ENCODE measurements at regions not wholly inside any gene's neighbourhood (a gene's known extent, or its start where the extent isn't known, plus 50 kb on each side); places are given as distances from the start of the nearest gene placed in this dataset.

- H3K4me1 ChIP-seq (ENCODE audit: low read length) = no peaks in the 10 kb centered on the region
- peaks cover under 1% of the 10 kb centered on the region; the same call in 1 of the 2 replicates for H3K79me2 ChIP-seq (ENCODE audit: low read length)
- peaks cover 37% of the 10 kb centered on the region for H3K36me3 ChIP-seq (replicated peaks; ENCODE audit: low read depth, low read length)
Observed at GRCh38 chr12:124420996-124421674, 126.2 kb downstream of the RFLNA start.

GRCh38 chr12:124420041-124420995 is 125.4 kb downstream of the RFLNA start:
- Histone ChIP-seq H4K20me1 (ENCODE audit: insufficient read depth, low read length) (peaks cover 13% of the 10 kb centered on the region), H3K36me3 (replicated peaks; ENCODE audit: low read depth, low read length) (peaks cover 30% of the 10 kb centered on the region), H3K27me3 (ENCODE audit: low read depth, low read length) (no peaks in the 10 kb centered on the region), H3K79me2 (ENCODE audit: low read length) (peaks cover 3% of the 10 kb centered on the region; the same call in 1 of the 2 replicates), H3K4me2 (ENCODE audit: low read length) (no peak overlapping the region), H3K4me1 (ENCODE audit: low read length) (no peaks in the 10 kb centered on the region), H3K4me3 (ENCODE audit: low read length) (no peak overlapping the region), H3K9me3 (ENCODE audit: insufficient read depth, low read length) (no peaks in the 10 kb centered on the region), H3K27ac (ENCODE audit: low read length) (no peak overlapping the region), H3K9ac (ENCODE audit: low read length) (no peak overlapping the region), H2AFZ (ENCODE audit: low read depth, low read length) (no peak overlapping the region)
- TF ChIP-seq, protein P1, sequence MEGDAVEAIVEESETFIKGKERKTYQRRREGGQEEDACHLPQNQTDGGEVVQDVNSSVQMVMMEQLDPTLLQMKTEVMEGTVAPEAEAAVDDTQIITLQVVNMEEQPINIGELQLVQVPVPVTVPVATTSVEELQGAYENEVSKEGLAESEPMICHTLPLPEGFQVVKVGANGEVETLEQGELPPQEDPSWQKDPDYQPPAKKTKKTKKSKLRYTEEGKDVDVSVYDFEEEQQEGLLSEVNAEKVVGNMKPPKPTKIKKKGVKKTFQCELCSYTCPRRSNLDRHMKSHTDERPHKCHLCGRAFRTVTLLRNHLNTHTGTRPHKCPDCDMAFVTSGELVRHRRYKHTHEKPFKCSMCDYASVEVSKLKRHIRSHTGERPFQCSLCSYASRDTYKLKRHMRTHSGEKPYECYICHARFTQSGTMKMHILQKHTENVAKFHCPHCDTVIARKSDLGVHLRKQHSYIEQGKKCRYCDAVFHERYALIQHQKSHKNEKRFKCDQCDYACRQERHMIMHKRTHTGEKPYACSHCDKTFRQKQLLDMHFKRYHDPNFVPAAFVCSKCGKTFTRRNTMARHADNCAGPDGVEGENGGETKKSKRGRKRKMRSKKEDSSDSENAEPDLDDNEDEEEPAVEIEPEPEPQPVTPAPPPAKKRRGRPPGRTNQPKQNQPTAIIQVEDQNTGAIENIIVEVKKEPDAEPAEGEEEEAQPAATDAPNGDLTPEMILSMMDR (IDR thresholded peaks at IDR 0.05; ENCODE audit: low read depth, low read length) = no peak
- TF ChIP-seq EZH2phosphoT487 (IDR thresholded peaks at IDR 0.05; ENCODE audit: low read depth) = no peak

More at GRCh38 chr12:124420996-124421674, 126.2 kb downstream of the RFLNA start:
- H2AFZ ChIP-seq (ENCODE audit: low read depth, low read length) = no peak overlapping the region
- no peak overlapping the region for H3K9ac ChIP-seq (ENCODE audit: low read length)
- no peak overlapping the region for H3K4me3 ChIP-seq (ENCODE audit: low read length)
- no peak for TF ChIP-seq EZH2phosphoT487 (IDR thresholded peaks at IDR 0.05; ENCODE audit: low read depth)
- TF ChIP-seq, protein P1 (IDR thresholded peaks at IDR 0.05; ENCODE audit: low read depth, low read length) = no peak
- no peak overlapping the region for H3K27ac ChIP-seq (ENCODE audit: low read length)
- H3K27me3 ChIP-seq (ENCODE audit: low read depth, low read length) = no peaks in the 10 kb centered on the region
- H4K20me1 ChIP-seq (ENCODE audit: insufficient read depth, low read length) = peaks cover 7% of the 10 kb centered on the region; the same call in 1 of the 2 replicates
- H3K9me3 ChIP-seq (ENCODE audit: insufficient read depth, low read length) = no peaks in the 10 kb centered on the region
- no peak overlapping the region for H3K4me2 ChIP-seq (ENCODE audit: low read length)

GRCh38 chr12:124419292-124420040 is 124.6 kb downstream of the RFLNA start:
- H4K20me1 ChIP-seq (ENCODE audit: insufficient read depth, low read length) = peaks cover 18% of the 10 kb centered on the region
- H3K36me3 ChIP-seq (replicated peaks; ENCODE audit: low read depth, low read length) = peaks cover 29% of the 10 kb centered on the region
- peaks cover 6% of the 10 kb centered on the region; the same call in 1 of the 2 replicates for H3K79me2 ChIP-seq (ENCODE audit: low read length)
- TF ChIP-seq, protein P1 (IDR thresholded peaks at IDR 0.05; ENCODE audit: low read depth, low read length) = no peak
- TF ChIP-seq EZH2phosphoT487 (IDR thresholded peaks at IDR 0.05; ENCODE audit: low read depth) = no peak
- no peaks in the 10 kb centered on the region for H3K9me3 ChIP-seq (ENCODE audit: insufficient read depth, low read length)
- H3K4me3 ChIP-seq (ENCODE audit: low read length) = no peak overlapping the region
- no peak overlapping the region for H3K4me2 ChIP-seq (ENCODE audit: low read length)
- no peak overlapping the region for H3K9ac ChIP-seq (ENCODE audit: low read length)
- H3K27ac ChIP-seq (ENCODE audit: low read length) = no peak overlapping the region
- H3K4me1 ChIP-seq (ENCODE audit: low read length) = no peaks in the 10 kb centered on the region
- no peaks in the 10 kb centered on the region for H3K27me3 ChIP-seq (ENCODE audit: low read depth, low read length)
- H2AFZ ChIP-seq (ENCODE audit: low read depth, low read length) = no peak overlapping the region

All from OCI-LY3 (cell line).